ENCODE measurements at regions not wholly inside any gene's neighbourhood (a gene's known extent, or its start where the extent isn't known, plus 50 kb on each side); places are given as distances from the start of the nearest gene placed in this dataset.

- TF ChIP-seq CTCF (IDR thresholded peaks at IDR 0.05; ENCODE audit: insufficient read depth, low read length) (no peak), POLR2AphosphoS5 (IDR thresholded peaks at IDR 0.05; ENCODE audit: low read depth) (no peak), SPI1 (IDR thresholded peaks at IDR 0.05; ENCODE audit: borderline replicate concordance, low read depth) (no peak), REST (IDR thresholded peaks at IDR 0.05; ENCODE audit: insufficient replicate concordance, low read depth) (no peak)
Observed at GRCh38 chr6:156185113-156185512, 592.1 kb upstream of the ARID1B start.
